ENCODE measurements at regions not wholly inside any gene's neighbourhood (a gene's known extent, or its start where the extent isn't known, plus 50 kb on each side); places are given as distances from the start of the nearest gene placed in this dataset.

DNA sequence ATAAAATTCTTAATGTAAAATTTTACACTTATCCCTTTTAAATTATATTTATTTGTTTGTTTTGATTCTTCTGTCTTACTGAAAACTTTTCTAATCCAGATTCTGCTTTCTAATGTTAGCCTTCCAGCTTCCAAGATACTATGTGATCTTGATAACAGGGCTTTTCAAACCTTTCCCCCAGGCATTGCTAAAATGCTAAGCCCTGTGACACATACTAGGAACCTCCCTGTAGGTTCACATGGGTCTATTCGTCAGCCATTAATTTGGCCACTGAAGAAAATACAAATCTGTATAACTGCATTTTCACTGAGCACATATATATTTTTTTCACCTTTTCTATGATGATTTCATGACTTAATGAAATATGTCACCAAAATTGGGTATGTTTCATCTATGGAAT, 92.8 kb upstream of the MAP4K3 start:
- TF ChIP-seq, protein P1, sequence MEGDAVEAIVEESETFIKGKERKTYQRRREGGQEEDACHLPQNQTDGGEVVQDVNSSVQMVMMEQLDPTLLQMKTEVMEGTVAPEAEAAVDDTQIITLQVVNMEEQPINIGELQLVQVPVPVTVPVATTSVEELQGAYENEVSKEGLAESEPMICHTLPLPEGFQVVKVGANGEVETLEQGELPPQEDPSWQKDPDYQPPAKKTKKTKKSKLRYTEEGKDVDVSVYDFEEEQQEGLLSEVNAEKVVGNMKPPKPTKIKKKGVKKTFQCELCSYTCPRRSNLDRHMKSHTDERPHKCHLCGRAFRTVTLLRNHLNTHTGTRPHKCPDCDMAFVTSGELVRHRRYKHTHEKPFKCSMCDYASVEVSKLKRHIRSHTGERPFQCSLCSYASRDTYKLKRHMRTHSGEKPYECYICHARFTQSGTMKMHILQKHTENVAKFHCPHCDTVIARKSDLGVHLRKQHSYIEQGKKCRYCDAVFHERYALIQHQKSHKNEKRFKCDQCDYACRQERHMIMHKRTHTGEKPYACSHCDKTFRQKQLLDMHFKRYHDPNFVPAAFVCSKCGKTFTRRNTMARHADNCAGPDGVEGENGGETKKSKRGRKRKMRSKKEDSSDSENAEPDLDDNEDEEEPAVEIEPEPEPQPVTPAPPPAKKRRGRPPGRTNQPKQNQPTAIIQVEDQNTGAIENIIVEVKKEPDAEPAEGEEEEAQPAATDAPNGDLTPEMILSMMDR (conservative IDR thresholded peaks at IDR 0.05): no peak
- no peak for TF ChIP-seq EZH2 (IDR thresholded peaks at IDR 0.05; ENCODE audit: low read depth)
